DMS79 (cell line): ENCODE measurements at regions not wholly inside any gene's neighbourhood (a gene's known extent, or its start where the extent isn't known, plus 50 kb on each side); places are given as distances from the start of the nearest gene placed in this dataset.
"Not testable (repeated sequence)": the region's sequence is repeated elsewhere in the genome, so short reads cannot be mapped to it uniquely, and the experiment has no call there.

ENCODE experiments used
- DNase-seq: peaks from one replicate; lab custom pipeline; 2025; lab: John Stamatoyannopoulos, UW

DNA sequence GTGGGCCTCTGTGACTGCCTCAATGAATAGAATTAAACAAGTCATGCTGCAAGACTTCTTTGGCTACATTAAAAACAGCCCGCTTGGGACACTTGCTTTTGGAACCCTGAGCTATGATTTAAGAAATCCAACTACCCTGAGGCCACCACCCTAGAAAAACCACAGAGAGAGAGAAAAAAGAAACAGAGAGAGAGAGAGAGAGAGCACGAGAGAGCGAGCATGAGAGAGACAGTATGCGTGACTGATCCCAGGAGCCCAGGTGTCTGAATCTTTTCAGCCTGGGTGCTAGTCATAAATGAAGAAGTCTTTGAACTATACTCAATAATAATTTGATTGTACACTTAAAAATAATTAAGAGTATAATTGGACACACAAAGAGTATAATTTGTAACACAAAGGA is 123.1 kb upstream of the FREM1 start:
- no peak for DNase-seq

DNA sequence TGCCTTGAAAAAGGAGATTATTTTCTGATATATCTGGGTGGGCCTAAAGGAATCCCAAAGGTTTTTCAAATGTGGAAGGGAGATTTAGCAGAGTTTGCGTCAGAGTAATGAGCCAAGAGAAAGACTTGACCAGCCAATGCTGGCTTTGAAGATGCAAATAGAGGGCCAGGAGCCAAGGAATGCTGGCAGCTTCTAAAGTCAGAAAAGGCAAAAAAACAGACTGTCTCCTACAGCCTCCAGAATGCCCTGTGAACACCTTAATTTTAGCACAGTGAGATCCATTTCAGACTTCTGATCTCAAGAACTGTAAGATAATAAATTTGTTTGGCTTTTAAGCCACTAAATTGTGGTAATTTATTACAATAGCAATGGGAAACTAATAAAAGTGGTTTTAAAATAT is 122.6 kb upstream of the FREM1 start:
- no peak for DNase-seq

DNA sequence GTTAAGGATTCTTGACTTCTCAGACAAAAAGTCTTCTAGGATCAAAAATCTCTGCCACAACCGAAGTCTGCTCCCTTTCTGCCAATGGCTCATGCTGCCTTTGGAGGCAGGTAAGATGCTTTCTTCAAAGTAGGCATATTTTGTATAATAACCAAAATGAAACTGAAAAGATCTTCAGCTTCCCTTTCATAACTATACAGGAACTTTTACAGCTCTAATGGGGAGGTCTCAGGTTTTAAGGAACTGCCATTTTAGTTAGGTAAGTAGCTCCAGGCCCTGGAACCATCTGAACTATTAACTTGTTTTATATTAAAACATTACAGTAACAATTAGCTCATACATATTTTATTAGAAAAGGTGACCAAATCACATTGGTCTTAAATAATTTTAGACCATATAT is 110.9 kb upstream of the FREM1 start:
- no peak for DNase-seq

DNA sequence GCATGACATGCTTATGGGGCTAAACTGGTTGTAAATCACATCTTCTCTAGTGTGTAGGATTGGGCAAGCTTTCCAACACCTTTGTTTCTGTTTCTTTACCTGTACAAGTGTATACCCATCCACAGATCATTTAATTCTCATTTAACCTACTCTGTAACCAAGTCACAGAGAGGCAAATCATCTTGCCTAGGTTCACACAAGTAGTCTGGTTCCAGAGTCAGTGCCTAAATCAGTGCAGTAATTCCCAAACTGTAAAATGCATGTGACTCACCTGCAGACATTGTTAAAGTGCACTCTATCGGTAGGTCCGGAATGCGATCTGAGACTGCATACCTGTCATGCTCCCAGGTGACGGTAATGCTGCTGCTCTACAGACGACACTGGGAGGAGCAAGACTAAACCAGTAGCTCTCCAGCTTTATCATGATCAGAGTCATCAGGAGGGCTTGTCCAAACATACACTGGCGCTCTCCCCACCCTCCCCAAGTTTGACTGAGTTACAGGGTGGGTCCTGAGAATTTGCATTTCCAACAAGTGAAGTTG is 107.9 kb upstream of the FREM1 start:
- DNase-seq = no peak

DNA sequence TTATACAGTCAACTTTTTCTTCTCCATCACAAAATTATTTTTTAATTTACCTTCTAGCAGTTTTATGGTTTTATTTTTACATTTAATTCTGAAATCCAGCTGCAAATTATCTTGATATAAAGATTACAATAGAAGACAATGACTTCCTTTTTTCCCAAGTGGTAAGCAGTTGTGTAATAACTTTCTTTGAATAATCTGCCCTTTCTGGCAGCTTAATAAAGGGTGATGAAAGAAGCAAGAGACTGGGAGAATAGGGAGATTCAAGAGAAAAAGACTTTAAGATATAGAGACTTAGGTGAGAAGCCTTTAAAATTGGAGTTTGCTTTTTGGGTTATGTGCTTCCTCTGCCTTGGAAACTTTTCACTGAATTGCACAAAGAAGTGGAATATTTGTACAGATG is 100.4 kb upstream of the FREM1 start:
- DNase-seq = no peak

DNA sequence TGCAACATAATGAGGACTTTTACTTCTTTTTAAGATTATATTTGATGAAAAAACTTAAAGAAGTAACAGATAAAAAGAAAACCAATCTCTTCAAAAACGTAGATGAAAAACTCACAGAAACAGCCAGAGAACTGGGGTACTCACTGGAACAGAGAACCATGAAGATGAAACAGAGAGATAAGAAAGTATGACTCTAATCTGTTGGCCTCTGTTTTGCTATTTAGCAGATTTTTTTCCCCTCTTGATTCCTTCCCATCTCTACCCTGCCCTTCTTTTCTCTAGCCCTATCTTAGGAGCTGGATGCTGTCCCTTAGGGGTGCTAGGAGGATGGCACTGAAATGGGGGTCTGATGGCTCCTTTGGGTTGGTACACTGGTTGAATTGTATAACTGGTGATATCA is 97.5 kb upstream of the FREM1 start:
- DNase-seq = no peak

DNA sequence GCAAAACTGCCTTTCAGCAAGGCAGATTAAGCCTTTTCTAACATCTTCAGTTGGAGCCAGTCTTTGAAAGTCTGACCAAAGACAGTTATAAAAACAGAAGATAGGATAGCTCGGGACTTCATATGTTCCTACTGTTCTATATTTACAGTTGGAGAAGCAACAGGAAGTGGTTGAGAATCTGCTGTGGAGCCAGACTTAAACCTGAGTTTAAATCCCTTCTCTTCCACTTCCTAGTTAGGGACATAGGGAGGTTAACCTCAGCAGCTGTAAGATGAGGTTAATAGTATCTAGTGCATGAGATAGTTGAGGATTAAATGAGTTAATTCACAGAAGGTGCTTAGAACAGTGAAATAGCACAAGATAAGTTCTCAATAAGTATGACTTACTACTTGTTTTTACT is 84.5 kb upstream of the FREM1 start:
- DNase-seq = no peak

DNA sequence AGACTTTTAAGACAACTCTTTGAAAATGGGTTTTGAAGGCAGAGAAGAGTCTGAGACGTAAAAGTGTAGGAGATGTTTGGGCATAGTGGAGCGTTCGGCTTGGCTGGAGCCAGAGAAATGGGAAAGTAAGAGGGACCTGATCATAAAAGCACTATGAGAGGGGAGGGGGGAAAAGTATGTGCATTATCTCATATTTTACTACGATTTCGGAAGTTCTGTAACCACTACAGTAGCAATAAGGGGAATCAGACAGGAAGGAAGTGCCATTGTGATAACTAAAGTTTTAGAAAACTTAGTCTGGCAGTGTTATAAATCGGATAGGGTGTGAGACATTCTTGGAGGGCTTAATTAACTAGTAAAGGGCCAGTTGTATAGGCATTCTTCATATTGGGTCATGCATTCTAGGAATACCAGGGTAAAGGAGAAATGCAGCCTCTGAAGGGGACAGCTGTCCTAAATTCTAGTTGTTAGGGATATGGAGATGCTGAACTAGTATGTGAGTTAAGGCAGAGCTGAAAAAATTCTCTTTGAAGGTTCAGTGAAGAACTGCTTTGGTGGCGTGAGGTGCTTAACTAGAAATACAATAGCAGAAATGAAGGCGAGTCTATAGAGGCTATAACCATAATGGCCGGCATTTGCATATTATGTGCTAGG is 83.8 kb upstream of the FREM1 start:
- DNase-seq = no peak

DNA sequence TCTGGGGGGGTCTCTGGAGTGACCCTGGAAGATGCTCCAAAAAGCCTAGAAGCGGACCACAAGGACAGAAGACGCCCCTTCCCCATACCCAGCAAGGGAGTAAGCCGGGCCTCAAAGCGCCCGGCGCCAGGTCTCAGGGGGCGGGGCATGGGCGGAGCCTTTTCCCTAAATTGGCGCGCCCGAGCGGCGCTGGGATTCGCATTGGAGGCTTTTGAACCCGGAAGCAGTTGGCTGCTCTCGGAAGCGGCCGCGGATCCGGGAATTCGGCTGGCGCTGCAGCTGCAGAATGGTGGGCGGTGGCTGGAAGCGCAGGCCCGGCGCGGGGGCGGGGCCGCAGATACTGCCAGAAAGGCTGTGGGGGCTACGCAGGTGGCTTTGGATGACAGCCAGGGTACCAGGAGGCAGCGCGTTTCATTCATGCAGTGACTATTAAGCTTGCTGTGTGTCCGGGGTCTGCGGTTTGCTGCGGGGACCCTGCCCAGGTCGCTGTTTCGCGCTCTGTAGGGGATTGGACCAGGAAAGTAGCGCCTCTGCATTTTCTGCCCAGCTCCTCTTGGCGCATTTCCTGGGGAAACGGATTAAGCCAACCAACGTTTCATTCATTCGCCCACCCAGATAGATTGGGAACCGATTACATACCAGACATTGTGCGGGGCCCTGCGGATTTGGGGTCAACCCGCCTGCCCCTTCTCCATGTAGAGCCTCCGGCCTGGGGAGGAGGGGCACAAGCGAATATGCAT is 83.0 kb upstream of the FREM1 start:
- DNase-seq = peak; percentile 70

DNA sequence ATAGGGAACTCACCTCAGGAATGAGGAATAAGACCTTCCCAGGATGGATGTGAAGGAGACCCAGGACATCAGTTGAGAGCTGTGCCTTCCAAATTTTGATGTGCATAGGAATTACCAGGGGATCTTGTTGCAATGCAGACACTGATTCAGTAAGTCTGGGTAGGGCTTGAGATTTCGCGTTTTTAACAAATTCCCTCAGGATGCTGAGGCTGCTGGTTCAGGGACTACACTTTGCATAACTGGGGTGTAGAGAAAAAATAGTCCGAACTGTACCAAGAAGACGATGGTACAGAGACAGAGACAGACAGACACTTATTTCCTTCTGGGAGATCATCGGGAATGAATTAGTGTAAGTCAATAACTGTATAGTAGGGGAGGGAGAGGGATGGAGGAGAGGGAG is 82.3 kb upstream of the FREM1 start:
- no peak for DNase-seq

DNA sequence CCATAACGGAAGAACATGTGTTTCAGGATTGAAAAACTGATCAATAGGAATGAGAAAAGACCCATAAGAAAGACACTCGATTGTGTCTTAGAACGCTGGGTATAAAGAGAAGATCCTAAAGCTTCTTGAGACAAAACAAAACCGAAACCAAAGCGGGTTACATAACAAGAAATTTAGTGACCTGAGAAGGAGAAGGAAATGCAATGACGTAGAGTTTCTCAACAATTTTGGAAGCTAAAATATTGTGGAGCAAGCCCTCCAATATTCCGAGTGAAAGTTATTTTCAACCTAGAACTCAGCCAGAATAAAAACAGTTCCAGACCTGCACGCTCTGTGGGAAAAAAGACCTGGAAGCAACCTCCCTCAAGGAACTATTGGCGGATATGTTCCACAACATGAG is 81.9 kb upstream of the FREM1 start:
- no peak for DNase-seq

DNA sequence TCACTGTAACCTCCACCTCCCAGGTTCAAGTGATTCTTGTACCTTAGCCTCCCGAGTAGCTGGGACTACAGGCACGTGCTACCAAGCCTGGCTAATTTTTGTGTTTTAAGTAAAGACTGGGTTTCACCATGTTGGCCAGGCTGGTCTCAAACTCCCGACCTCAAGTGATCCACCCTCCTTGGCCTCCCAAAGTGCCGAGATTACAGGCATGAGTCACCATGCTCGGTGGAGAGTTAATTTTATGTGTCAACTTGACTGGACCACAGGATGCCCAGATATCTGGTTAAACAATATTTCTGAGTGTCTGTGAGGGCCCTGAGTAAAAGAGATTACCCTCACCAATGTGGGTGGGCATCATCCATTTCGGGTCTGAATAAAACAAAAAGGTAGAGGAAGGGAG is 80.4 kb upstream of the FREM1 start:
- not testable (repeated sequence) for DNase-seq

DNA sequence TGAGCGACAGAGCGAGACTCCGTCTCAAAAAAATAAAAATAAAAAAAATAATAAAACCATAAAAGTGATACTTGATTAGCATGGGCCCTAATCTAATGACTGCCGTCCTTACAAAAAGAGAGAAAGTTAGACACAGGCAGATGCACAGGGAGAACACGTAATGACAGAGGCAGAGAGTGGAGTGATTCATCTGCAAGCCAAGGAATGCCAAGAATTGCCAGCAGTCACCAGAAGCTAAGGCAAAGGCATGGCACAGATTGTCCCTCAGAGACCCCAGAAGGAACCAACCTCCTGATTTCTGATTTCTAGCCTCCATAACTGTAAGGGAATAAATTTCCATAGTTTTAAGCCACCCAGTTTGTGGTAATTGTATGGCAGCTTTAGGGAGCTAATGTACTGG is 79.6 kb upstream of the FREM1 start:
- no peak for DNase-seq

DNA sequence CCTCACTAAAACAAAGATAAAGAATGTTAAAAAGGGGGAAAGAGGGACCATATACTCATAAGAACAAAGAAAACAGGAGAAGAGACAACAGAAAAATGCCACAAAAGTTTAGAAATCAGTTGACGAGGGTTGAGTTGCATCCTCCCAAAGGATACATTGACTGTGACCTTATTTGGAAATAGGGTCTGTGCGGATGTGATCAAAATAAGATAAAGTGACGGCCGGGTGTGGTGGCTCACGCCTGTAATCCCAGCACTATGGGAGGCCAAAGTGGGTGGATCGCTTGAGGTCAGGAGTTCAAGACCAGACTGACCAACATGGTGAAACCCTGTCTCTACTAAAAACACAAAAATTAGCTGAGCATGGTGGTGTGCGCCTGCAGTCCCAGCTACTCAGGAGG is 79.1 kb upstream of the FREM1 start:
- not testable (repeated sequence) for DNase-seq

DNA sequence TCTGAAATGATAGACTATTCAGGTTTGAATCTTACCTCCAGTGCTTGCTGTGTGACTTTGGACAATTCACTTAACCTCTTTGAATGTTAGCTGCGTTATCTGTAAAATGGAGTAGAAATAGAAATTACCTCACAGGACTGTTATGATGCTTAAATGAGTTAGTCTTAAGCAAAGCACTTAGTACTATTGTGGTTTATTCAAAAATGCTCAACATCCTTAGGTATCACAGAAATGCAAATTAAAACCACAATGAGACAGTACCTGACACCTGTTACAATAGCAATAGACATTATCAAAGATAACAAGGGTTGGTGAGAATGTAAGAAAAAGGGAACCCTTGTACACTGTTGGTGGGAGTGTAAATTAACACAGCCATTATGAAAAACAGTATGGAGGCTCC is 77.6 kb upstream of the FREM1 start:
- DNase-seq = no peak

DNA sequence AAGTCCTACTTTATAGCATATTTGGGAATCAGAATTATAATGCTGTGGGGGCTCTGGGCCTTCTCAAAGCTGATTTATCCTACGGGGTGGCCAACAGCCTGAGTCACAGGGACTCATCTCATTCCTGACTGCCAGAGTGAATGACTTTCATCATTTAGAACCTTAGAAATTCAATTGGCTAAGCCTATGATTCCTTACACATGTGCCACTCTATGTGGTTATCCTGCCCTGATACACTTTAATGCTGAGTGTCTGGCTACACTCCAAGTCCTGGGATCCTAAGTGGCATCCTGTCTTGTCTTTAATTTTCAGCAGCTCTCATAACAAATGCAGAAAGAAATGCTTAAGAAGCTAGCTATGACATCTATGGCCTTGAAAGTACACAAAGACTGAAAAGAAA is 75.2 kb upstream of the FREM1 start:
- DNase-seq = no peak

DNA sequence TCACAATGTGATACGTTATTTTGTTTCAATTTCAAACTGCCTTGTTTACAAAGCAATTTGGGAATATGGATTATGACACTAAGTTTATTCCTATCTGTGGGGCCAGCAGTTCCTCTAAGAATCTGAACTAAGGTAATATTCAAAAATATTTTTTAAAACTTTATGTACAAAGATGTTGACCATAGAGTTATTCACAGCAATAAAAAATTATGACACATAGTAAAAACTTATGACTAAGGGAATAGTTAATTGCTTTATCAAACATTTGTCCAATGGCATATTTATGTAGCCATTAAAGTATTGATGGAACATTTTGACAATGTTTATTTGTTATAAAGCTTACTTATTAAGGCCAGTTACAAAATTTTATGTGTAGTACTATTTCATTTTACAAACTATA is 73.4 kb upstream of the FREM1 start:
- no peak for DNase-seq

DNA sequence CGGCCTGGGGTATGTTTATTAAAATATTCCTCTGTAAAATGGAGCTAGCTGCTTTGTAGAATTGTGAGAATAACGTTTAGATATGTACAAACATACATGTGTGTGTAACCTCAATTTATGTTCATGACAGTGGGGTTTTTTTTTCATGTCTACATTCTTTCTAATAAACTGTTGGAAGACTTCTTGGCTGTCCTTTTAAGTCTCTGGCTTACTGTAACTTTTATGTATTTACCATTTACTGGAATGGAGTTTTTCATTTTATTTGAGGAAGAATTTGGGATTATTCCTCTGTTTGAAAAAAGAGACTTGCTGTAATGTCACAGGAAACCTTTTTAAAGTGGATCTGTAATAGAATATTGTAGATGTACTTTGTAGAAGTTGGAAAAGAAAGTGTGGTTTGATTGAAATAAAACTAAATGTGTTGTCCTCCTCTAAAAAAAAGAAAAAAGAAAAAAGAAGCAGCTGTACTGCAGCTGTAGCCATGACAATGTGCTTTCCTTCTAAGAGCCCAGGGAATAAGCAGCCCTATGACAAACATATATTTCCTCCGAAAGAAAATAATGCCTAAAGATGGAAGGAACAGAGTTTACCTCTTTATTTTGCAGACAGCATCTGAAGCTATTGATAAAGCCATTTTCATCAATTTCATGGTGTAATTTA is 71.2 kb upstream of the FREM1 start:
- no peak for DNase-seq

DNA sequence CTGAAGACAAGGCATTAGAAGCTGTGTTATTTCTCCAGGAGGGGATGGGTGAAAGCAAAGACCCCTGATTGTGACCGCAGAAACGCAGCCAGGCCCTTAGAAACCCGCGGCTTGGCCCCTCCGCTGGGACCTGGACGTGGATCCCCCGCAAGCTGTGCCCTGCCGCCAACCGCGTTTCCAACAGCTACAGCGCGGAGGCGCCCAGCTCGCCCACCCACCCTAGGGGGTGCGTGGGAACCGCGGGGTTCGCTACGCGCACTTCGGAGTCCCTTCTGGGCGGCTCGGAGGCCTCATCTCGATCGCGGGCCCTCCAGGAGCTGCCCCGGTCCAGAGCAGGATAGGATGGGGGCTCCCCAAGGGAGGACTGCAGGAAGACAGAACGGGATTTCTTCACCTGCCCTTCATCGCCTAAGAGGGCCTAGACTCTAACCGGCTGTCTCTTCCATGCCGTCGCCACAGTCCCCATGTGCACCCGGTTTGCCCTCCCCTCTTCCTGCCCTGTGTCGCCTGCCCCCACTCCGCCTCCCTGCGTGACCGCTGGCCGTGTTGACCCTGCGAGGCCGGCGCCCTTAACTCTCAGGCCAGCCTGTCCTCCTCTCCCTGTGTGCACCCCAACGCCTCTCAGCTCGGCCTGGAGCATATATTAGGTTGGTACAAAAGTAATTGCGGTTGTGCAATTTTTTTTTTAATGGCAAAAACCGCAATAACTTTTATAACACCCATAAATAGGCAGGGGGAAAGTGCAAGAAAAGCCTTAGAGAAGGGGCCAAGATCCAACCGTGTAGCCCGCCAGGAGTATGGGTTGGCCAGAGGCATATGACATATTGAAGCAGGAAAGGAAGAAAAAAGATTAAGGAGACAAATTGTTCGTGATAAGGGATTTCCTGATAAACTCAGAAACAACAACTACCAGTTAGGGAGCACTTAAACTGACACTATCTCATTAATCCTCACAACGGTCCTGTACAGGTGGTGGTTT is 68.1 kb upstream of the FREM1 start:
- DNase-seq = no peak

DNA sequence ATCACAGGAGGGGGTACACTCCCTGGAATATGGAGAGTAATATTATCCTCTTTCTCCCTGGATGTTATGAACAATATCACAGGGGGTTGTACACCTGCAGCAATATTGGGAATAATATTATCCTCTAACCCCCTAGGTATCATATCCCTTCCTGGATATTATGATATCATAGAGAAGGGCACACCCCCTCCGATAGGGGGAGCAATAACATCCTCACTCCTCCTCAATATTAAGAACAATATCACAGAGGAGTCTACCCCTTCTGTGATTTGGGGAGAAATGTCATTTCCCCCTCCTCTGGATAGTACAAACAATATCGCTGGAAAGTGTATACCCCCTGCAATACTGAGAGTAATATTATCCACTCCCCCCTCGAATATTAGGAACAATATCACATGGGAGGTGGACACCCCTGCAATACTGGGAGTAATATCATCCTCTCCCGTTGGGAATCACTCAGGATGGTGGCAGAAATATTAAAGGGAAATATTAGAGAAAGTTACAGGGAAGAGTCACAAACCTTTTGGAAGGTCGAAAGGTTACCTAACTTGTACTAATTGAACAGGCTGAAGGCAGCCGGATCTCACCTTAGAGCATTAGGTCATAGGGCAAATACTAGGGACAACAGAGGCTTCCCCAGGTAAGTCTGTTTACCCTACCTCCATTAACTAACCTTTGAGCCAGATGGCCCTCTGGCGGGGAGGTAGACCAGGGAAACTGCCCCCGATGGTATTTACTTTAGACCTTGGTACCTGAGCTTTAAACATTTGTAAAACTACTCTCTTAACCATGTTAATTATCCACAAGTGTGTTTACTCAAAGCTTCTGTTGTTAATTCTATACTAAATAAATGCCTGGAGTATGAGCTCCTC is 57.5 kb upstream of the FREM1 start:
- no peak for DNase-seq
